ENCODE measurements at regions not wholly inside any gene's neighbourhood (a gene's known extent, or its start where the extent isn't known, plus 50 kb on each side); places are given as distances from the start of the nearest gene placed in this dataset.

DNA sequence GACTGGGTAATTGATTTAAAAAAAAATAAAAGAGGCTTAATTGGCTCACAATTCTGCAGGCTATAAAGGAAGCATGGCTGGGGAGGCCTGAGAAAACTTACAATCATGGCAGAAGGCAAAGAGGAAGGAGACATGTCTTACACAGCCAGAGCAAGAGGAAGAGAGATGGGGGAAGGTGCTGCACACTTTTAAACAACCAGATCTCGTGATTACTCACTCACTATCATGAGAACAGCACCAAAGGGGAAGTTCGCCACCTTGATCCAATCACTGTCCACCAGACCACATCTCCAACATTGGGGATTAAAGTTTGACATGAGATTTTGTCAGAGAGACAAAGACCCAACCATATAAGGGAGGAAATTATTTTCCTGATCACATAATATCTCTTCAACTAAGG lies 138.8 kb upstream of the NR4A3 start:
- Histone ChIP-seq H3K27me3 (ENCODE audit: control insufficient read depth in 3 of 3, insufficient read depth in 3 of 3, low read length in 3 of 3) (no peaks in the 10 kb centered on the region), H3K4me1 (ENCODE audit: control insufficient read depth in 3 of 3, insufficient read depth in 2 of 3, low read depth in 1 of 3, low read length in 2 of 3) (no peaks in the 10 kb centered on the region), H3K27ac (ENCODE audit: low read depth in 1 of 3, low read length in 2 of 3) (no peak overlapping the region), H3K4me3 (ENCODE audit: low read depth in 1 of 3, low read length in 3 of 3) (no peak overlapping the region), H3K36me3 (ENCODE audit: control insufficient read depth in 3 of 3, insufficient read depth in 2 of 3, low read depth in 1 of 3, low read length in 3 of 3) (no peaks in the 10 kb centered on the region), H3K9me3 (ENCODE audit: control insufficient read depth in 2 of 2, insufficient read depth in 1 of 2, low read depth in 1 of 2, low read length in 1 of 2) (peaks cover 0 to 14% of the 10 kb centered on the region in 2 donors)
- DNase-seq (no peak), FAIRE-seq (no peak)
- WGBS, 3 donors: 57 to 68% (median 66%) methylated on average over 2 of the region's 2 CpGs

- FAIRE-seq: no peak
- H3K4me3 ChIP-seq (ENCODE audit: low read depth in 1 of 3, low read length in 3 of 3): no peak overlapping the region
- no peaks in the 10 kb centered on the region for H3K4me1 ChIP-seq (ENCODE audit: control insufficient read depth in 3 of 3, insufficient read depth in 2 of 3, low read depth in 1 of 3, low read length in 2 of 3)
- WGBS, 3 donors: 43 to 56% (median 47%) methylated on average over 4 of the region's 4 CpGs
- H3K27me3 ChIP-seq (ENCODE audit: control insufficient read depth in 3 of 3, insufficient read depth in 3 of 3, low read length in 3 of 3): no peaks in the 10 kb centered on the region
- no peak overlapping the region for H3K27ac ChIP-seq (ENCODE audit: low read depth in 1 of 3, low read length in 2 of 3)
- no peaks in the 10 kb centered on the region for H3K9me3 ChIP-seq (ENCODE audit: control insufficient read depth in 2 of 2, insufficient read depth in 1 of 2, low read depth in 1 of 2, low read length in 1 of 2)
- H3K36me3 ChIP-seq (ENCODE audit: control insufficient read depth in 3 of 3, insufficient read depth in 2 of 3, low read depth in 1 of 3, low read length in 3 of 3): no peaks in the 10 kb centered on the region
- DNase-seq: no peak
Measured at GRCh38 chr9:99690573-99690972, 131.1 kb upstream of the NR4A3 start.

DNA sequence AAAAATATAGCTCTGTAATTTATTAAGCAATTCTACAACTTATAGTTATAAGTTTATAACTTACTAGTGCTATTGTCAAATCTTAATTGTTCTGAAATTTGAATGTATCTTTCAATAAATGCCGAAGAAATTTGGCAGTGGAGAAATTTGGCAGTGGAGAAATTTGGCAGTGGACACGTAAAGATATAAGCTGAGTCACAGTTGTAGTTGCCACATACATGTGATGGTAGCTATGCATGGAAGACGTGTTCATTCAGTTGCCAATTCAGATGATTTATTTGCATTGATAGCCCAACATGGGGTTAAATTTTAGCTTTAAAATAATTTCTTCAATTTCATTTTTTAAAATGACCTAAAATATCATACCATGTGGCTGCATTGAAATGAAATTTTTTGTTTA lies 127.8 kb upstream of the NR4A3 start:
- DNase-seq: no peak
- no peak for FAIRE-seq
- no peak overlapping the region for H3K4me3 ChIP-seq (ENCODE audit: low read depth in 1 of 3, low read length in 3 of 3)
- H3K27ac ChIP-seq (ENCODE audit: low read depth in 1 of 3, low read length in 2 of 3): no peak overlapping the region
- no peaks in the 10 kb centered on the region for H3K4me1 ChIP-seq (ENCODE audit: control insufficient read depth in 3 of 3, insufficient read depth in 2 of 3, low read depth in 1 of 3, low read length in 2 of 3)
- WGBS, 3 donors: 76 to 88% (median 78%) methylated on average over 3 of the region's 3 CpGs
- H3K36me3 ChIP-seq (ENCODE audit: control insufficient read depth in 3 of 3, insufficient read depth in 2 of 3, low read depth in 1 of 3, low read length in 3 of 3): no peaks in the 10 kb centered on the region
- H3K27me3 ChIP-seq (ENCODE audit: control insufficient read depth in 3 of 3, insufficient read depth in 3 of 3, low read length in 3 of 3): no peaks in the 10 kb centered on the region
- peaks cover 0 to 2% of the 10 kb centered on the region in 2 donors for H3K9me3 ChIP-seq (ENCODE audit: control insufficient read depth in 2 of 2, insufficient read depth in 1 of 2, low read depth in 1 of 2, low read length in 1 of 2)

- no peaks in the 10 kb centered on the region for H3K4me1 ChIP-seq (ENCODE audit: control insufficient read depth in 3 of 3, insufficient read depth in 2 of 3, low read depth in 1 of 3, low read length in 2 of 3)
- no peak overlapping the region for H3K27ac ChIP-seq (ENCODE audit: low read depth in 1 of 3, low read length in 2 of 3)
- H3K27me3 ChIP-seq (ENCODE audit: control insufficient read depth in 3 of 3, insufficient read depth in 3 of 3, low read length in 3 of 3): no peaks in the 10 kb centered on the region
- peaks cover 0 to 2% of the 10 kb centered on the region in 2 donors for H3K9me3 ChIP-seq (ENCODE audit: control insufficient read depth in 2 of 2, insufficient read depth in 1 of 2, low read depth in 1 of 2, low read length in 1 of 2)
- no peaks in the 10 kb centered on the region for H3K36me3 ChIP-seq (ENCODE audit: control insufficient read depth in 3 of 3, insufficient read depth in 2 of 3, low read depth in 1 of 3, low read length in 3 of 3)
- DNase-seq (no peak), FAIRE-seq (no peak)
- no peak overlapping the region for H3K4me3 ChIP-seq (ENCODE audit: low read depth in 1 of 3, low read length in 3 of 3)
- 84 to 87% (median 86%) methylated on average over 1 of the region's 1 CpG for WGBS, 3 donors
Measured at GRCh38 chr9:99694393-99694792, 127.3 kb upstream of the NR4A3 start.

DNA sequence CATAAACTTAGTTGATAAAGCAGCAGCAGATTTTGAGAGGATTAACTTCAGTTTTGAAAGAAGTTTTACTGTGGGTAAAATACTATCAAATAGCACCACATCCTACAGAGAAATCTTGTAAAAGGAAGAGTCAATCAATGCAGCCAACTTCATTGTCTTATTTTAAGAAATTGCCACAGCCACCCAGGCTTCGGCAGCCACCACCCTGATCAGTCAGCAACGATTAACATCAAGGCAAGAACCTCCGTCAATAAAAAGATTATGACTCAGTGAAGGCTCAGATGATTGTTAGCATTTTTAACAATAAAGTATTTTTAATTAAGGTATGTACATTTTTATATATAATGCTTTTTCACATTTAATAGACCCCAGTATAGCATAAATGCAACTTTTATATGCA lies 122.3 kb upstream of the NR4A3 start:
- FAIRE-seq: no peak
- no peak overlapping the region for H3K4me3 ChIP-seq (ENCODE audit: low read depth in 1 of 3, low read length in 3 of 3)
- H3K27me3 ChIP-seq (ENCODE audit: control insufficient read depth in 3 of 3, insufficient read depth in 3 of 3, low read length in 3 of 3): no peaks in the 10 kb centered on the region
- no peaks in the 10 kb centered on the region for H3K4me1 ChIP-seq (ENCODE audit: control insufficient read depth in 3 of 3, insufficient read depth in 2 of 3, low read depth in 1 of 3, low read length in 2 of 3)
- H3K36me3 ChIP-seq (ENCODE audit: control insufficient read depth in 3 of 3, insufficient read depth in 2 of 3, low read depth in 1 of 3, low read length in 3 of 3): no peaks in the 10 kb centered on the region
- 82 to 91% (median 90%) methylated on average over 3 of the region's 3 CpGs for WGBS, 3 donors
- peaks cover 0 to 2% of the 10 kb centered on the region in 2 donors for H3K9me3 ChIP-seq (ENCODE audit: control insufficient read depth in 2 of 2, insufficient read depth in 1 of 2, low read depth in 1 of 2, low read length in 1 of 2)
- no peak for DNase-seq
- H3K27ac ChIP-seq (ENCODE audit: low read depth in 1 of 3, low read length in 2 of 3): no peak overlapping the region

GRCh38 chr9:99712214-99712613 lies 109.5 kb upstream of the NR4A3 start:
- no peaks in the 10 kb centered on the region for H3K36me3 ChIP-seq (ENCODE audit: control insufficient read depth in 3 of 3, insufficient read depth in 2 of 3, low read depth in 1 of 3, low read length in 3 of 3)
- H3K27me3 ChIP-seq (ENCODE audit: control insufficient read depth in 3 of 3, insufficient read depth in 3 of 3, low read length in 3 of 3): no peaks in the 10 kb centered on the region
- no peak for DNase-seq
- H3K9me3 ChIP-seq (ENCODE audit: control insufficient read depth in 2 of 2, insufficient read depth in 1 of 2, low read depth in 1 of 2, low read length in 1 of 2): no peaks in the 10 kb centered on the region
- no peaks in the 10 kb centered on the region for H3K4me1 ChIP-seq (ENCODE audit: control insufficient read depth in 3 of 3, insufficient read depth in 2 of 3, low read depth in 1 of 3, low read length in 2 of 3)
- no peak overlapping the region for H3K4me3 ChIP-seq (ENCODE audit: low read depth in 1 of 3, low read length in 3 of 3)
- no peak for FAIRE-seq
- no peak overlapping the region for H3K27ac ChIP-seq (ENCODE audit: low read depth in 1 of 3, low read length in 2 of 3)

- no peaks in the 10 kb centered on the region for H3K9me3 ChIP-seq (ENCODE audit: control insufficient read depth in 2 of 2, insufficient read depth in 1 of 2, low read depth in 1 of 2, low read length in 1 of 2)
- no peak overlapping the region for H3K27ac ChIP-seq (ENCODE audit: low read depth in 1 of 3, low read length in 2 of 3)
- no peak for DNase-seq
- H3K4me3 ChIP-seq (ENCODE audit: low read depth in 1 of 3, low read length in 3 of 3): no peak overlapping the region
- WGBS, 3 donors: 79 to 82% (median 80%) methylated on average over 3 of the region's 3 CpGs
- no peaks in the 10 kb centered on the region for H3K36me3 ChIP-seq (ENCODE audit: control insufficient read depth in 3 of 3, insufficient read depth in 2 of 3, low read depth in 1 of 3, low read length in 3 of 3)
- FAIRE-seq: no peak
- no peaks in the 10 kb centered on the region for H3K4me1 ChIP-seq (ENCODE audit: control insufficient read depth in 3 of 3, insufficient read depth in 2 of 3, low read depth in 1 of 3, low read length in 2 of 3)
- no peaks in the 10 kb centered on the region for H3K27me3 ChIP-seq (ENCODE audit: control insufficient read depth in 3 of 3, insufficient read depth in 3 of 3, low read length in 3 of 3)
Measured at GRCh38 chr9:99713838-99714306, 107.8 kb upstream of the NR4A3 start.

- no peaks in the 10 kb centered on the region for H3K27me3 ChIP-seq (ENCODE audit: control insufficient read depth in 3 of 3, insufficient read depth in 3 of 3, low read length in 3 of 3)
- no peak for FAIRE-seq
Measured at GRCh38 chr9:99718631-99719030, 103.1 kb upstream of the NR4A3 start.

DNA sequence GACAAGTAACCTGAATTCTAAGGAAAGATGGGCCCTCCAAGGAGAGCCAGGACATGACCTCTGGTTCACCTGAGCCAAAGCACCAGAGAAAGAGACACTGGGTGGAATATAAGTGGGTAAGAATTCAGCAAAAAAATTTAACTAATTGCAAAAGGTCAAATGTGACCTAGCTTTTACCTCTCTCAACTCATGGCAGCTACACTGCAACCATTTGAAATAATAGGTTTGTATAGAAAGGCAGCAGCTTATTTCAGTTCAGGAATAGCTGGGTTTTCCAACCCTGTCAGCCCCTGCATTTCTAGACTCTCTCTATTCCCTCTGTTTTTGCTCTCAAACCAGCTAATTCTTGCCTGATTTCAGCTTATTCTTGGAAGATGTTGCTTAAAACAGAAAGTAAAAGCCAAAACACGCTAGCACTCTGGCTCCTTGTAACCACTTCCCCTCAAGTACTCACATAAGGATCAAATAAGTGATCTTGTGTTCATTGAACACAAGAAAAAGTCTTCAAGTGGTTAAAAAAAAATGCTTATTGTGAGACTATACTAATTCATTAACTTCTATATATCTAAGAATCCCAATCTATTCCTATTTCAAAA lies 101.1 kb upstream of the NR4A3 start:
- H3K27ac ChIP-seq (ENCODE audit: low read depth in 1 of 3, low read length in 2 of 3): peak overlapping the region in 1 of 3 donors; percentile 55
- no peaks in the 10 kb centered on the region for H3K36me3 ChIP-seq (ENCODE audit: control insufficient read depth in 3 of 3, insufficient read depth in 2 of 3, low read depth in 1 of 3, low read length in 3 of 3)
- WGBS, 3 donors: 24 to 40% (median 28%) methylated on average over 1 of the region's 1 CpG
- H3K4me3 ChIP-seq (ENCODE audit: low read depth in 1 of 3, low read length in 3 of 3): no peak overlapping the region
- no peaks in the 10 kb centered on the region for H3K27me3 ChIP-seq (ENCODE audit: control insufficient read depth in 3 of 3, insufficient read depth in 3 of 3, low read length in 3 of 3)
- H3K4me1 ChIP-seq (ENCODE audit: control insufficient read depth in 3 of 3, insufficient read depth in 2 of 3, low read depth in 1 of 3, low read length in 2 of 3): no peaks in the 10 kb centered on the region
- H3K9me3 ChIP-seq (ENCODE audit: control insufficient read depth in 2 of 2, insufficient read depth in 1 of 2, low read depth in 1 of 2, low read length in 1 of 2): no peaks in the 10 kb centered on the region
- FAIRE-seq: no peak
- peak in 1 of 2 donors; percentile 16 for DNase-seq

More at GRCh38 chr9:99718631-99719030, 103.1 kb upstream of the NR4A3 start:
- Histone ChIP-seq H3K27ac (ENCODE audit: low read depth in 1 of 3, low read length in 2 of 3) (no peak overlapping the region), H3K9me3 (ENCODE audit: control insufficient read depth in 2 of 2, insufficient read depth in 1 of 2, low read depth in 1 of 2, low read length in 1 of 2) (no peaks in the 10 kb centered on the region), H3K4me1 (ENCODE audit: control insufficient read depth in 3 of 3, insufficient read depth in 2 of 3, low read depth in 1 of 3, low read length in 2 of 3) (no peaks in the 10 kb centered on the region), H3K36me3 (ENCODE audit: control insufficient read depth in 3 of 3, insufficient read depth in 2 of 3, low read depth in 1 of 3, low read length in 3 of 3) (no peaks in the 10 kb centered on the region), H3K4me3 (ENCODE audit: low read depth in 1 of 3, low read length in 3 of 3) (no peak overlapping the region)
- DNase-seq: no peak
